ENCODE measurements at regions not wholly inside any gene's neighbourhood (a gene's known extent, or its start where the extent isn't known, plus 50 kb on each side); places are given as distances from the start of the nearest gene placed in this dataset.

- Histone ChIP-seq H3K9ac (ENCODE audit: low read depth in 1 of 2, low read length in 2 of 2) (no peak overlapping the region), H3K4me3 (ENCODE audit: low read depth in 1 of 3, low read length in 3 of 3) (no peak overlapping the region), H3K27me3 (ENCODE audit: control insufficient read depth in 4 of 4, insufficient read depth in 4 of 4, low read length in 3 of 4) (no peaks in the 10 kb centered on the region), H3K27ac (ENCODE audit: low read depth in 1 of 2, low read length in 2 of 2) (no peak overlapping the region), H3K36me3 (ENCODE audit: control insufficient read depth in 4 of 4, insufficient read depth in 3 of 4, low read depth in 1 of 4, low read length in 3 of 4) (no peaks in the 10 kb centered on the region), H3K4me1 (ENCODE audit: control insufficient read depth in 4 of 4, insufficient read depth in 4 of 4, low read length in 3 of 4) (no peaks in the 10 kb centered on the region), H3K9me3 (ENCODE audit: control insufficient read depth in 4 of 4, low read length in 3 of 4) (no peaks in the 10 kb centered on the region)
- DNase-seq (ENCODE audit: low spot score), result no peak
- WGBS, result 75% methylated on average over 3 of the region's 3 CpGs
- no peak for TF ChIP-seq RXRA (IDR thresholded peaks at IDR 0.05)
- TF ChIP-seq HNF4A (conservative IDR thresholded peaks at IDR 0.05), result no peak
- TF ChIP-seq, protein P1, sequence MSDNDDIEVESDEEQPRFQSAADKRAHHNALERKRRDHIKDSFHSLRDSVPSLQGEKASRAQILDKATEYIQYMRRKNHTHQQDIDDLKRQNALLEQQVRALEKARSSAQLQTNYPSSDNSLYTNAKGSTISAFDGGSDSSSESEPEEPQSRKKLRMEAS (IDR thresholded peaks at IDR 0.05), result no peak
- TF ChIP-seq ZBTB33 (IDR thresholded peaks at IDR 0.05), result no peak
- TF ChIP-seq YY1 (IDR thresholded peaks at IDR 0.05), result no peak
- TF ChIP-seq, protein P2, sequence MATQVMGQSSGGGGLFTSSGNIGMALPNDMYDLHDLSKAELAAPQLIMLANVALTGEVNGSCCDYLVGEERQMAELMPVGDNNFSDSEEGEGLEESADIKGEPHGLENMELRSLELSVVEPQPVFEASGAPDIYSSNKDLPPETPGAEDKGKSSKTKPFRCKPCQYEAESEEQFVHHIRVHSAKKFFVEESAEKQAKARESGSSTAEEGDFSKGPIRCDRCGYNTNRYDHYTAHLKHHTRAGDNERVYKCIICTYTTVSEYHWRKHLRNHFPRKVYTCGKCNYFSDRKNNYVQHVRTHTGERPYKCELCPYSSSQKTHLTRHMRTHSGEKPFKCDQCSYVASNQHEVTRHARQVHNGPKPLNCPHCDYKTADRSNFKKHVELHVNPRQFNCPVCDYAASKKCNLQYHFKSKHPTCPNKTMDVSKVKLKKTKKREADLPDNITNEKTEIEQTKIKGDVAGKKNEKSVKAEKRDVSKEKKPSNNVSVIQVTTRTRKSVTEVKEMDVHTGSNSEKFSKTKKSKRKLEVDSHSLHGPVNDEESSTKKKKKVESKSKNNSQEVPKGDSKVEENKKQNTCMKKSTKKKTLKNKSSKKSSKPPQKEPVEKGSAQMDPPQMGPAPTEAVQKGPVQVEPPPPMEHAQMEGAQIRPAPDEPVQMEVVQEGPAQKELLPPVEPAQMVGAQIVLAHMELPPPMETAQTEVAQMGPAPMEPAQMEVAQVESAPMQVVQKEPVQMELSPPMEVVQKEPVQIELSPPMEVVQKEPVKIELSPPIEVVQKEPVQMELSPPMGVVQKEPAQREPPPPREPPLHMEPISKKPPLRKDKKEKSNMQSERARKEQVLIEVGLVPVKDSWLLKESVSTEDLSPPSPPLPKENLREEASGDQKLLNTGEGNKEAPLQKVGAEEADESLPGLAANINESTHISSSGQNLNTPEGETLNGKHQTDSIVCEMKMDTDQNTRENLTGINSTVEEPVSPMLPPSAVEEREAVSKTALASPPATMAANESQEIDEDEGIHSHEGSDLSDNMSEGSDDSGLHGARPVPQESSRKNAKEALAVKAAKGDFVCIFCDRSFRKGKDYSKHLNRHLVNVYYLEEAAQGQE (IDR thresholded peaks at IDR 0.05), result no peak
- no peak for TF ChIP-seq JUND (IDR thresholded peaks at IDR 0.05)
- TF ChIP-seq GABPA (IDR thresholded peaks at IDR 0.05 in 1 of 2, conservative IDR thresholded peaks at IDR 0.05 in 1 of 2), result no peak
- TF ChIP-seq FOXA2 (IDR thresholded peaks at IDR 0.05), result no peak
- TF ChIP-seq FOXA1 (IDR thresholded peaks at IDR 0.05), result no peak
- no peak for TF ChIP-seq EGR1 (IDR thresholded peaks at IDR 0.05; ENCODE audit: low read depth in 2 of 2)
- no peak for TF ChIP-seq NR2F2 (IDR thresholded peaks at IDR 0.05)
- TF ChIP-seq, protein P3, sequence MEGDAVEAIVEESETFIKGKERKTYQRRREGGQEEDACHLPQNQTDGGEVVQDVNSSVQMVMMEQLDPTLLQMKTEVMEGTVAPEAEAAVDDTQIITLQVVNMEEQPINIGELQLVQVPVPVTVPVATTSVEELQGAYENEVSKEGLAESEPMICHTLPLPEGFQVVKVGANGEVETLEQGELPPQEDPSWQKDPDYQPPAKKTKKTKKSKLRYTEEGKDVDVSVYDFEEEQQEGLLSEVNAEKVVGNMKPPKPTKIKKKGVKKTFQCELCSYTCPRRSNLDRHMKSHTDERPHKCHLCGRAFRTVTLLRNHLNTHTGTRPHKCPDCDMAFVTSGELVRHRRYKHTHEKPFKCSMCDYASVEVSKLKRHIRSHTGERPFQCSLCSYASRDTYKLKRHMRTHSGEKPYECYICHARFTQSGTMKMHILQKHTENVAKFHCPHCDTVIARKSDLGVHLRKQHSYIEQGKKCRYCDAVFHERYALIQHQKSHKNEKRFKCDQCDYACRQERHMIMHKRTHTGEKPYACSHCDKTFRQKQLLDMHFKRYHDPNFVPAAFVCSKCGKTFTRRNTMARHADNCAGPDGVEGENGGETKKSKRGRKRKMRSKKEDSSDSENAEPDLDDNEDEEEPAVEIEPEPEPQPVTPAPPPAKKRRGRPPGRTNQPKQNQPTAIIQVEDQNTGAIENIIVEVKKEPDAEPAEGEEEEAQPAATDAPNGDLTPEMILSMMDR (IDR thresholded peaks at IDR 0.05; ENCODE audit: low read depth, low read length, missing input control), result no peak
- no peak for TF ChIP-seq RAD21 (IDR thresholded peaks at IDR 0.05)
- no peak for TF ChIP-seq ATF3 (IDR thresholded peaks at IDR 0.05)
- TF ChIP-seq TAF1 (conservative IDR thresholded peaks at IDR 0.05), result no peak
These were observed 989.0 kb upstream of the MANEA start for GRCh38 chr6:94588301-94588700.

GRCh38 chr6:94584211-94584610 is 993.1 kb upstream of the MANEA start:
- no peak for TF ChIP-seq GABPA (IDR thresholded peaks at IDR 0.05 in 1 of 2, conservative IDR thresholded peaks at IDR 0.05 in 1 of 2)
- no peak for TF ChIP-seq ATF3 (IDR thresholded peaks at IDR 0.05)
- TF ChIP-seq, protein P2 (IDR thresholded peaks at IDR 0.05), result no peak
- TF ChIP-seq EGR1 (IDR thresholded peaks at IDR 0.05; ENCODE audit: low read depth in 2 of 2), result no peak
- TF ChIP-seq TAF1 (conservative IDR thresholded peaks at IDR 0.05), result no peak
- no peak for TF ChIP-seq SP1 (IDR thresholded peaks at IDR 0.05)
- TF ChIP-seq RAD21 (IDR thresholded peaks at IDR 0.05), result no peak
- TF ChIP-seq YY1 (IDR thresholded peaks at IDR 0.05), result no peak
- no peak for TF ChIP-seq JUND (IDR thresholded peaks at IDR 0.05)
- no peak for TF ChIP-seq RXRA (IDR thresholded peaks at IDR 0.05)
- no peak for TF ChIP-seq NR2F2 (IDR thresholded peaks at IDR 0.05)
- no peak for DNase-seq (ENCODE audit: low spot score)
- H3K27ac ChIP-seq (ENCODE audit: low read depth in 1 of 2, low read length in 2 of 2), result no peak overlapping the region
- 89% methylated on average over 2 of the region's 2 CpGs for WGBS
- H3K27me3 ChIP-seq (ENCODE audit: control insufficient read depth in 4 of 4, insufficient read depth in 4 of 4, low read length in 3 of 4), result no peaks in the 10 kb centered on the region
- no peaks in the 10 kb centered on the region for H3K4me1 ChIP-seq (ENCODE audit: control insufficient read depth in 4 of 4, insufficient read depth in 4 of 4, low read length in 3 of 4)
- no peaks in the 10 kb centered on the region for H3K36me3 ChIP-seq (ENCODE audit: control insufficient read depth in 4 of 4, insufficient read depth in 3 of 4, low read depth in 1 of 4, low read length in 3 of 4)
- H3K9me3 ChIP-seq (ENCODE audit: control insufficient read depth in 4 of 4, low read length in 3 of 4), result no peaks in the 10 kb centered on the region
- H3K4me3 ChIP-seq (ENCODE audit: low read depth in 1 of 3, low read length in 3 of 3), result no peak overlapping the region
- H3K9ac ChIP-seq (ENCODE audit: low read depth in 1 of 2, low read length in 2 of 2), result no peak overlapping the region
